ENCODE measurements at regions not wholly inside any gene's neighbourhood (a gene's known extent, or its start where the extent isn't known, plus 50 kb on each side); places are given as distances from the start of the nearest gene placed in this dataset.

- no peak overlapping the region for H3K4me3 ChIP-seq (ENCODE audit: low read length)
Observed at GRCh38 chr3:45332493-45332892, 55.9 kb upstream of the LARS2 start.

GRCh38 chr3:45332901-45333407, 55.4 kb upstream of the LARS2 start:
- Histone ChIP-seq H3K36me3 (ENCODE audit: control insufficient read depth, low read depth, low read length) (no peaks in the 10 kb centered on the region), H3K4me1 (ENCODE audit: control insufficient read depth, low read depth, low read length) (peaks cover 13% of the 10 kb centered on the region), H3K27me3 (ENCODE audit: control insufficient read depth, insufficient read depth, low read length) (no peaks in the 10 kb centered on the region)

More at GRCh38 chr3:45332493-45332892, 55.9 kb upstream of the LARS2 start:
- Histone ChIP-seq H3K9ac (ENCODE audit: low read length) (no peak overlapping the region), H3K27me3 (ENCODE audit: control insufficient read depth, insufficient read depth, low read length) (no peaks in the 10 kb centered on the region), H3K36me3 (ENCODE audit: control insufficient read depth, low read depth, low read length) (no peaks in the 10 kb centered on the region), H3K9me3 (ENCODE audit: control insufficient read depth, low read depth, low read length) (no peaks in the 10 kb centered on the region), H3K4me1 (ENCODE audit: control insufficient read depth, low read depth, low read length) (peaks cover 10% of the 10 kb centered on the region), H3K27ac (ENCODE audit: low read length) (no peak overlapping the region)

GRCh38 chr3:45333549-45333948, 54.8 kb upstream of the LARS2 start:
- peaks cover 19% of the 10 kb centered on the region for H3K4me1 ChIP-seq (ENCODE audit: control insufficient read depth, low read depth, low read length)
- no peak overlapping the region for H3K9ac ChIP-seq (ENCODE audit: low read length)
- no peaks in the 10 kb centered on the region for H3K36me3 ChIP-seq (ENCODE audit: control insufficient read depth, low read depth, low read length)
- no peaks in the 10 kb centered on the region for H3K27me3 ChIP-seq (ENCODE audit: control insufficient read depth, insufficient read depth, low read length)
- no peak overlapping the region for H3K27ac ChIP-seq (ENCODE audit: low read length)
- H3K4me3 ChIP-seq (ENCODE audit: low read length): no peak overlapping the region
- H3K9me3 ChIP-seq (ENCODE audit: control insufficient read depth, low read depth, low read length): no peaks in the 10 kb centered on the region

More at GRCh38 chr3:45332901-45333407, 55.4 kb upstream of the LARS2 start:
- H3K9ac ChIP-seq (ENCODE audit: low read length): no peak overlapping the region
- H3K27ac ChIP-seq (ENCODE audit: low read length): no peak overlapping the region
- H3K9me3 ChIP-seq (ENCODE audit: control insufficient read depth, low read depth, low read length): no peaks in the 10 kb centered on the region
- no peak overlapping the region for H3K4me3 ChIP-seq (ENCODE audit: low read length)

- no peak overlapping the region for H3K27ac ChIP-seq (ENCODE audit: low read length)
- H3K4me3 ChIP-seq (ENCODE audit: low read length): peak overlapping the region; percentile 14
- no peaks in the 10 kb centered on the region for H3K36me3 ChIP-seq (ENCODE audit: control insufficient read depth, low read depth, low read length)
- no peaks in the 10 kb centered on the region for H3K27me3 ChIP-seq (ENCODE audit: control insufficient read depth, insufficient read depth, low read length)
- H3K9me3 ChIP-seq (ENCODE audit: control insufficient read depth, low read depth, low read length): no peaks in the 10 kb centered on the region
- H3K9ac ChIP-seq (ENCODE audit: low read length): no peak overlapping the region
- H3K4me1 ChIP-seq (ENCODE audit: control insufficient read depth, low read depth, low read length): peaks cover 18% of the 10 kb centered on the region
Observed at GRCh38 chr3:45337839-45338470, 50.4 kb upstream of the LARS2 start.
